SJSA1 (cell line): ENCODE measurements at regions not wholly inside any gene's neighbourhood (a gene's known extent, or its start where the extent isn't known, plus 50 kb on each side); places are given as distances from the start of the nearest gene placed in this dataset.
"Not testable (repeated sequence)": the region's sequence is repeated elsewhere in the genome, so short reads cannot be mapped to it uniquely, and the experiment has no call there.

Experiments used
- DNase-seq, 2 experiments: peaks; one replicate each; pipeline ENCODE4 v3.0.0-alpha.2; 2015 to 2020; ENCODE audit warnings: low spot score in 2 of 2, low read depth in 1 of 2
- H3K27ac ChIP-seq: fragments of 250-450 bp; sonication (Bioruptor Pico); 2 replicates; pipeline ENCODE4 v1.5.1; 2020; ENCODE audit warnings: mild to moderate bottlenecking, moderate library complexity
- H3K27me3 ChIP-seq: fragments of 250-450 bp; sonication (Bioruptor Pico); replicated peaks from 2 replicates; pipeline ENCODE4 v1.5.1; 2020; ENCODE audit warnings: mild to moderate bottlenecking, moderate library complexity
- H3K36me3 ChIP-seq: fragments of 250-450 bp; sonication (Bioruptor Pico); 2 replicates; pipeline ENCODE4 v1.5.1; 2020; ENCODE audit warnings: mild to moderate bottlenecking
- H3K4me1 ChIP-seq: fragments of 250-450 bp; sonication (Bioruptor Pico); replicated peaks from 2 replicates; pipeline ENCODE4 v1.6.1; 2021; ENCODE audit warnings: mild to moderate bottlenecking
- H3K4me3 ChIP-seq: fragments of 250-450 bp; sonication (Bioruptor Pico); 2 replicates; pipeline ENCODE4 v1.5.1; 2020; ENCODE audit warnings: mild to moderate bottlenecking
- H3K9me3 ChIP-seq: fragments of 250-450 bp; sonication (Bioruptor Pico); replicated peaks from 2 replicates; pipeline ENCODE4 v1.5.1; 2020; ENCODE audit warnings: mild to moderate bottlenecking

- Histone ChIP-seq H3K27ac (no peak overlapping the region), H3K27me3 (no peaks in the 10 kb centered on the region), H3K36me3 (no peaks in the 10 kb centered on the region), H3K4me1 (no peaks in the 10 kb centered on the region), H3K9me3 (no peaks in the 10 kb centered on the region), H3K4me3 (no peak overlapping the region)
- no peak for DNase-seq
These were observed 346.6 kb upstream of the CCDC179 start for GRCh38 chr11:23206741-23207336.

- no peak for DNase-seq
- no peaks in the 10 kb centered on the region for H3K27me3 ChIP-seq
- H3K9me3 ChIP-seq: no peaks in the 10 kb centered on the region
- no peak overlapping the region for H3K4me3 ChIP-seq
- H3K36me3 ChIP-seq: no peaks in the 10 kb centered on the region
- H3K4me1 ChIP-seq: no peaks in the 10 kb centered on the region
- no peak overlapping the region for H3K27ac ChIP-seq
These were observed 350.9 kb upstream of the CCDC179 start for GRCh38 chr11:23211221-23211620.

- Histone ChIP-seq H3K9me3 (no peaks in the 10 kb centered on the region), H3K36me3 (no peaks in the 10 kb centered on the region), H3K27ac (no peak overlapping the region), H3K4me1 (no peaks in the 10 kb centered on the region), H3K27me3 (no peaks in the 10 kb centered on the region), H3K4me3 (no peak overlapping the region)
- DNase-seq: no peak
These were observed 352.5 kb upstream of the CCDC179 start for GRCh38 chr11:23212807-23213206.

GRCh38 chr11:23217072-23217471, 356.8 kb upstream of the CCDC179 start:
- H3K27me3 ChIP-seq: no peaks in the 10 kb centered on the region

GRCh38 chr11:23220086-23220485, 359.8 kb upstream of the CCDC179 start:
- not testable (repeated sequence) for H3K9me3 ChIP-seq, H3K27me3 ChIP-seq, H3K4me3 ChIP-seq, H3K36me3 ChIP-seq, H3K4me1 ChIP-seq, DNase-seq, H3K27ac ChIP-seq

More at GRCh38 chr11:23217072-23217471, 356.8 kb upstream of the CCDC179 start:
- Histone ChIP-seq H3K4me1 (no peaks in the 10 kb centered on the region), H3K9me3 (no peaks in the 10 kb centered on the region), H3K27ac (no peak overlapping the region), H3K36me3 (no peaks in the 10 kb centered on the region), H3K4me3 (no peak overlapping the region)
- DNase-seq: no peak

GRCh38 chr11:23221366-23221765, 361.1 kb upstream of the CCDC179 start:
- no peak for DNase-seq
- Histone ChIP-seq H3K27me3 (no peaks in the 10 kb centered on the region), H3K4me3 (no peak overlapping the region), H3K27ac (no peak overlapping the region), H3K9me3 (no peaks in the 10 kb centered on the region), H3K36me3 (no peaks in the 10 kb centered on the region), H3K4me1 (no peaks in the 10 kb centered on the region)

- Histone ChIP-seq H3K4me3 (no peak overlapping the region), H3K27me3 (no peaks in the 10 kb centered on the region), H3K36me3 (no peaks in the 10 kb centered on the region), H3K9me3 (no peaks in the 10 kb centered on the region), H3K4me1 (no peaks in the 10 kb centered on the region), H3K27ac (no peak overlapping the region)
- no peak for DNase-seq
These were observed 366.2 kb upstream of the CCDC179 start for GRCh38 chr11:23226331-23227077.

GRCh38 chr11:23227078-23227445, 366.8 kb upstream of the CCDC179 start:
- Histone ChIP-seq H3K27ac (no peak overlapping the region), H3K9me3 (no peaks in the 10 kb centered on the region), H3K4me3 (no peak overlapping the region), H3K36me3 (no peaks in the 10 kb centered on the region), H3K4me1 (no peaks in the 10 kb centered on the region), H3K27me3 (no peaks in the 10 kb centered on the region)
- no peak for DNase-seq

GRCh38 chr11:23232652-23233051, 372.4 kb upstream of the CCDC179 start:
- Histone ChIP-seq H3K4me1 (no peaks in the 10 kb centered on the region), H3K4me3 (no peak overlapping the region), H3K27ac (no peak overlapping the region), H3K27me3 (0 out of 2 replicates have a peak, but pooled peaks cover 3% of the 10 kb centered on the region), H3K9me3 (no peaks in the 10 kb centered on the region), H3K36me3 (no peaks in the 10 kb centered on the region)
- no peak for DNase-seq

GRCh38 chr11:23233075-23233474, 372.8 kb upstream of the CCDC179 start:
- no peak overlapping the region for H3K27ac ChIP-seq
- 0 out of 2 replicates have a peak, but pooled peaks cover 3% of the 10 kb centered on the region for H3K27me3 ChIP-seq
- DNase-seq: no peak
- no peaks in the 10 kb centered on the region for H3K36me3 ChIP-seq
- no peaks in the 10 kb centered on the region for H3K9me3 ChIP-seq
- no peak overlapping the region for H3K4me3 ChIP-seq
- no peaks in the 10 kb centered on the region for H3K4me1 ChIP-seq

- H3K9me3 ChIP-seq: no peaks in the 10 kb centered on the region
- no peaks in the 10 kb centered on the region for H3K4me1 ChIP-seq
- 0 out of 2 replicates have a peak, but pooled peaks cover 3% of the 10 kb centered on the region for H3K27me3 ChIP-seq
- no peak overlapping the region for H3K4me3 ChIP-seq
- no peak overlapping the region for H3K27ac ChIP-seq
- no peaks in the 10 kb centered on the region for H3K36me3 ChIP-seq
- DNase-seq: no peak
These were observed 376.7 kb upstream of the CCDC179 start for GRCh38 chr11:23236826-23237555.

- Histone ChIP-seq H3K36me3 (no peaks in the 10 kb centered on the region), H3K4me1 (no peaks in the 10 kb centered on the region), H3K27ac (no peak overlapping the region), H3K4me3 (no peak overlapping the region), H3K9me3 (no peaks in the 10 kb centered on the region), H3K27me3 (no peaks in the 10 kb centered on the region)
- no peak for DNase-seq
These were observed 392.2 kb upstream of the CCDC179 start for GRCh38 chr11:23252426-23252825.

GRCh38 chr11:23257088-23257487, 396.8 kb upstream of the CCDC179 start:
- no peak overlapping the region for H3K4me3 ChIP-seq

GRCh38 chr11:23257556-23257955, 397.3 kb upstream of the CCDC179 start:
- no peak for DNase-seq
- Histone ChIP-seq H3K36me3 (no peaks in the 10 kb centered on the region), H3K4me3 (no peak overlapping the region), H3K27ac (no peak overlapping the region), H3K27me3 (no peaks in the 10 kb centered on the region), H3K9me3 (no peaks in the 10 kb centered on the region), H3K4me1 (no peaks in the 10 kb centered on the region)

More at GRCh38 chr11:23257088-23257487, 396.8 kb upstream of the CCDC179 start:
- Histone ChIP-seq H3K4me1 (no peaks in the 10 kb centered on the region), H3K36me3 (no peaks in the 10 kb centered on the region), H3K27me3 (no peaks in the 10 kb centered on the region), H3K27ac (no peak overlapping the region), H3K9me3 (no peaks in the 10 kb centered on the region)
- no peak for DNase-seq
